ENCODE measurements at regions not wholly inside any gene's neighbourhood (a gene's known extent, or its start where the extent isn't known, plus 50 kb on each side); places are given as distances from the start of the nearest gene placed in this dataset.

GRCh38 chr4:14783011-14783877 lies 219.0 kb upstream of the CPEB2 start (continued):
- TF ChIP-seq EZH2 (IDR thresholded peaks at IDR 0.05; ENCODE audit: low read depth, unreplicated experiment) (no peak), EZH2phosphoT487 (IDR thresholded peaks at IDR 0.05; ENCODE audit: unreplicated experiment) (no peak), STAT1 (IDR thresholded peaks at IDR 0.05; ENCODE audit: unreplicated experiment) (no peak), NANOG (IDR thresholded peaks at IDR 0.05; ENCODE audit: borderline replicate concordance) (no peak), POLR2AphosphoS5 (IDR thresholded peaks at IDR 0.05; ENCODE audit: low read depth) (no peak)

- peaks cover 15% of the 10 kb centered on the region; the same call in 2 of the 3 replicates for H3K36me3 Mint-ChIP-seq (ENCODE audit: low read depth)
- H3K4me1 Mint-ChIP-seq = no peaks in the 10 kb centered on the region
- Histone ChIP-seq H3K27ac (ENCODE audit: low read depth) (no peak overlapping the region), H3K4me1 (ENCODE audit: insufficient read depth) (no peaks in the 10 kb centered on the region), H3K9me2 (ENCODE audit: insufficient read depth) (peaks cover 17% of the 10 kb centered on the region; the same call in 1 of the 2 replicates), H3K4me2 (no peak overlapping the region), H3F3A (replicated peaks; ENCODE audit: low read depth) (no peaks in the 10 kb centered on the region), H3K27me3 (ENCODE audit: insufficient read depth) (no peaks in the 10 kb centered on the region), H2AFZ (no peak overlapping the region), H4K20me1 (replicated peaks; ENCODE audit: insufficient read depth) (no peaks in the 10 kb centered on the region), H3K79me2 (replicated peaks; ENCODE audit: insufficient read depth) (no peaks in the 10 kb centered on the region), H3K4me3 (no peak overlapping the region), H3K36me3 (ENCODE audit: insufficient read depth) (no peaks in the 10 kb centered on the region)
- no peak overlapping the region for H3K4me3 Mint-ChIP-seq
- peaks cover 39% of the 10 kb centered on the region for H3K9me3 Mint-ChIP-seq
- DNase-seq (ENCODE audit: low spot score) (no peak), ATAC-seq (no peak)
- no peak overlapping the region for H3K27ac Mint-ChIP-seq
- H3K27me3 Mint-ChIP-seq (ENCODE audit: insufficient read depth, low read depth, poor library complexity) = no peaks in the 10 kb centered on the region
- TF ChIP-seq CREB1 (CRISPR knock-in tag; IDR thresholded peaks at IDR 0.05; ENCODE audit: low read depth) (no peak), ZNF331 (CRISPR knock-in tag; IDR thresholded peaks at IDR 0.05; ENCODE audit: low read depth) (no peak), ETS1 (IDR thresholded peaks at IDR 0.05) (no peak), REST (IDR thresholded peaks at IDR 0.05; ENCODE audit: unreplicated experiment) (no peak), CTCF (conservative IDR thresholded peaks at IDR 0.05; ENCODE audit: low read depth in 2 of 2) (no peak), ZNF462 (CRISPR knock-in tag; IDR thresholded peaks at IDR 0.05) (no peak), STAT1 (IDR thresholded peaks at IDR 0.05; ENCODE audit: unreplicated experiment) (no peak), EZH2 (IDR thresholded peaks at IDR 0.05; ENCODE audit: low read depth, unreplicated experiment) (no peak), NANOG (IDR thresholded peaks at IDR 0.05; ENCODE audit: borderline replicate concordance) (no peak)
Measured at GRCh38 chr4:14787221-14787620, 215.1 kb upstream of the CPEB2 start.

Data from GM23338 (cell line).